Small intestine (tissue), 7 donors: ENCODE measurements at regions not wholly inside any gene's neighbourhood (a gene's known extent, or its start where the extent isn't known, plus 50 kb on each side); places are given as distances from the start of the nearest gene placed in this dataset.
"Not testable (repeated sequence)": the region's sequence is repeated elsewhere in the genome, so short reads cannot be mapped to it uniquely, and the experiment has no call there.

Experiments
- DNase-seq, 2 donors: peaks; one replicate each; pipeline versions ENCODE4 v3.0.0 to v3.0.0-alpha.2; 2013
- FAIRE-seq: peaks from 2 replicates; lab custom pipeline; 2012; peaks lifted over from hg19 to GRCh38; lab: Jason Lieb, UNC
- H3K27ac ChIP-seq, 3 donors: one replicate each; pipeline ENCODE4 v1.5.1; 2013; ENCODE audit warnings: low read length in 2 of 3, mild to moderate bottlenecking in 2 of 3, control low read depth in 1 of 3, inconsistent platforms in 1 of 3, low read depth in 1 of 3, moderate library complexity in 1 of 3
- H3K27me3 ChIP-seq, 3 donors: one replicate each; pipeline ENCODE4 v1.6.1; 2013; ENCODE audit warnings: low read length in 3 of 3, inconsistent platforms in 1 of 3; ENCODE audit not compliant: control insufficient read depth in 3 of 3, insufficient read depth in 3 of 3
- H3K36me3 ChIP-seq, 3 donors: one replicate each; pipeline ENCODE4 v1.6.1; 2013; ENCODE audit warnings: low read length in 3 of 3, inconsistent platforms in 1 of 3, low read depth in 1 of 3, mild to moderate bottlenecking in 1 of 3, moderate library complexity in 1 of 3; ENCODE audit not compliant: control insufficient read depth in 3 of 3, insufficient read depth in 2 of 3
- H3K4me1 ChIP-seq, 3 donors: one replicate each; pipeline ENCODE4 v1.6.1; 2013; ENCODE audit warnings: low read length in 2 of 3, inconsistent platforms in 1 of 3, low read depth in 1 of 3, mild to moderate bottlenecking in 1 of 3, moderate library complexity in 1 of 3; ENCODE audit not compliant: control insufficient read depth in 3 of 3, insufficient read depth in 2 of 3
- H3K4me3 ChIP-seq, 3 donors: one replicate each; pipeline ENCODE4 v1.5.1; 2013; ENCODE audit warnings: low read length in 3 of 3, control low read depth in 1 of 3, inconsistent platforms in 1 of 3, low read depth in 1 of 3, mild to moderate bottlenecking in 1 of 3, moderate library complexity in 1 of 3
- H3K9me3 ChIP-seq, 2 donors: one replicate each; pipeline ENCODE4 v1.6.1; 2013; ENCODE audit warnings: low read depth in 1 of 2, low read length in 1 of 2; ENCODE audit not compliant: control insufficient read depth in 2 of 2, insufficient read depth in 1 of 2
- WGBS, 3 donors: extraction: QIAGEN DNeasy Blood & Tissue Kit; methylation state at CpG; one replicate each; pipeline ENCODE4 v1.1.7; 2013; 5-methylcytosine and 5-hydroxymethylcytosine counted together
- donor health status: healthy with polysubstance abuse.
- donor health status: control.
- donor health status: control.
- donor health status: Bipolar disorder and iron deficiency.
- donor health status: healthy.

DNA sequence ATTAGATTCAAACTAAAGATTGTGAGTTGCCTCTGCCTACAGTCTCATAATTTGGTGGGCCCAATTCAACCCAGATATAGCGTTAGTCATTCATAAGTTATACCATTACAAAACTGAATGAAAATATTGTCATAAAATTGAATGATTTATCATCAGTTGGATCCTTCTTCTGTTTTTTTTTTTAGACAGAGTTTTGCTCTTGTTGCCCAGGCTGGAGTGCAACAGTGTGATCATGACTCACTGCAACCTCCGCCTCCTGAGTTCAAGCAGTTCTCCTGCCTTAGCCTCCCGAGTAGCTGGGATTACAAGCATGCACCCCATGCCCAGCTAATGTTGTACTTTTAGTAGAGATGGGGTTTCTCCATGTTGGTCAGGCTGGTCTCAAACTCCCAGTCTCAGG is 157.2 kb upstream of the PTBP2 start:
- DNase-seq, H3K9me3 ChIP-seq, H3K36me3 ChIP-seq, H3K4me3 ChIP-seq, FAIRE-seq, H3K27ac ChIP-seq, H3K27me3 ChIP-seq, H3K4me1 ChIP-seq: not testable (repeated sequence)
- 75 to 88% (median 87%) methylated on average over 3 of the region's 3 CpGs for WGBS, 3 donors

DNA sequence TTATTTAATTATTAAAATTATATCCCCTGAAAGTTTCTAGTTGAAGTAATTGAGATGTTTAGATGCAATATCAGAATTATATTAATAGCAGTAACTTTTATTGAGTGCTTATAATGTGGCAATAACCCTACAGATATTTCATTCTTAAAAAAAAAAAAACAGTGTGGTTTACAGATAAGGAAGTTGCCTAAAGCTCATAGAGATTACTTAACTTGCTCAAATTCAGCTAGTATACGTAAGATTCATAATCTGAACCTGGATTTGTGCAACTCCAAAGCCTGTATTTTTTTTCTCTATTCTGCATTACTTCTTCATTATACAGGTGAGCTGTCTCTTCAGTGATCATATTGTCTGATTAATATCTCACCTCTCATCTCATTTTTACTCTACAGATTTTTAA is 156.0 kb upstream of the PTBP2 start:
- Histone ChIP-seq H3K4me1 (no peaks in the 10 kb centered on the region), H3K4me3 (no peak overlapping the region), H3K27ac (no peak overlapping the region), H3K9me3 (peaks cover 0 to 1% of the 10 kb centered on the region in 2 donors), H3K36me3 (no peaks in the 10 kb centered on the region), H3K27me3 (no peaks in the 10 kb centered on the region)
- FAIRE-seq (no peak), DNase-seq (no peak)
- 66 to 85% (median 72%) methylated on average over 1 of the region's 1 CpG for WGBS, 3 donors

- Histone ChIP-seq H3K27me3 (no peaks in the 10 kb centered on the region), H3K27ac (no peak overlapping the region), H3K4me1 (no peaks in the 10 kb centered on the region), H3K9me3 (no peaks in the 10 kb centered on the region), H3K36me3 (no peaks in the 10 kb centered on the region), H3K4me3 (no peak overlapping the region)
- no peak for DNase-seq
- 47 to 78% (median 54%) methylated on average over 3 of the region's 3 CpGs for WGBS, 3 donors
- no peak for FAIRE-seq
Observed at GRCh38 chr1:96568639-96569038, 152.9 kb upstream of the PTBP2 start.

GRCh38 chr1:96569288-96569687 is 152.3 kb upstream of the PTBP2 start:
- Histone ChIP-seq H3K27ac (no peak overlapping the region), H3K27me3 (no peaks in the 10 kb centered on the region), H3K36me3 (no peaks in the 10 kb centered on the region), H3K4me3 (no peak overlapping the region), H3K9me3 (no peaks in the 10 kb centered on the region), H3K4me1 (no peaks in the 10 kb centered on the region)
- FAIRE-seq (no peak), DNase-seq (no peak)
- WGBS, 3 donors: 43 to 79% (median 52%) methylated on average over 2 of the region's 2 CpGs

DNA sequence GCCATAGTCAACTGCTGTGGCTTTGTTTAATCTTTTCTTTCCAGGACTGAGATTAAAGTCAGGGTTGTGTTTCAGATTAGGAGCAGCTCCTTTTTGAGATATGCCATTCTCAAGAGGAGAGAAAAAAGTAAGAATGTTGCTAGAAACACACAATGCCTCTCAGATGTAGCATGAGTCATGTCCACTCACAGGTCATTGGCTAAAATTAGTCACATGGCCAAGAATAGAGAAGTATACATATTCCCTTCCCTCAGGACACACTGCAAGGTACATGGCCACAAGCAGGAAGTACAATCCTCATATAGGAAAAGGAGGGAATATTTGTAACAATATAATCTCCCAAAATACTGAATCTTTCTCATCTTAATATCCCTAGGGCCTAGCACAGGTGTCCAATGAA is 141.9 kb upstream of the PTBP2 start:
- Histone ChIP-seq H3K4me1 (no peaks in the 10 kb centered on the region), H3K9me3 (no peaks in the 10 kb centered on the region), H3K27me3 (no peaks in the 10 kb centered on the region), H3K27ac (no peak overlapping the region), H3K4me3 (no peak overlapping the region), H3K36me3 (no peaks in the 10 kb centered on the region)
- no peak for DNase-seq
- FAIRE-seq: no peak

DNA sequence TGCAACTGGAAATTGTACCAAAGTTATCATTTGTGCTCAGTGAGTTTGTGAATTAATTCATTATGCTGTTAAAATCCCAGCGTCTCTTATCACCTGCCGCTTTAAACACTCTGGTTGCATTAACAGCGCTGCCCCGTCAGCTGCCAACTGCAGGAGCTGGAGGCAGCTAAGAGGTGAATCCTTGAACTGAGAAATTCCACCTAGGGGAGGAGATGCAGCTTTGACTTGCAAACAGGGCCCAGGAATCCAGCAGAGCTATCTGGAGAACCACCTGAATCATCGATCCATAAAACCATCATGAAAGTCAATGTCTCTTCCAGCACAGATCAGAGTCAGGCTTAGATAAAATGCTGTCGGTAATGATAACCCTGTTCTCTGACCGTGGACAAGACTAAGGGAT is 140.7 kb upstream of the PTBP2 start:
- Histone ChIP-seq H3K36me3 (no peaks in the 10 kb centered on the region), H3K4me1 (no peaks in the 10 kb centered on the region), H3K4me3 (no peak overlapping the region), H3K27ac (no peak overlapping the region), H3K27me3 (no peaks in the 10 kb centered on the region), H3K9me3 (no peaks in the 10 kb centered on the region)
- DNase-seq: no peak
- no peak for FAIRE-seq
- WGBS, 3 donors: 21 to 55% (median 33%) methylated on average over 7 of the region's 7 CpGs

DNA sequence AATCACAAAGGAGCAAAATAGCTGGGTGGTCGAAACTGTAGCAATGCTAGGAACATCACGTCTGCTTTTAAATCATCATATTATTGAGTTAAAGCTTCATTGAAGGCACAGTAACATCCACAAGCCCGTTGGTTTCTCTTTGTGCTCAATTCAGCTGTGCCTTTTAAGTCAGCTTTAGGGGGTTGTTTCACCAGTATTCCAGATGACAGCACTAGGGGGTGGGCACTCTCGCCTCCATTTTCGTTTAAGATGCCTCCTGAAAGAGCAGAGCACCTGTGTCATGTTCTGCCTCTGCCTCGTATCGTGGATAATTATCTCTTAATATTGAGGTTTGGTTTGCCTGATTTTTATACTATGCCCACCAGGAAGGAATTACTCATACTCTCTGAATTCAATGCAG is 139.8 kb upstream of the PTBP2 start:
- FAIRE-seq: no peak
- DNase-seq: no peak
- no peaks in the 10 kb centered on the region for H3K9me3 ChIP-seq
- H3K36me3 ChIP-seq: no peaks in the 10 kb centered on the region
- 64 to 73% (median 71%) methylated on average over 7 of the region's 7 CpGs for WGBS, 3 donors
- no peak overlapping the region for H3K27ac ChIP-seq
- H3K4me1 ChIP-seq: no peaks in the 10 kb centered on the region
- H3K4me3 ChIP-seq: no peak overlapping the region
- no peaks in the 10 kb centered on the region for H3K27me3 ChIP-seq

DNA sequence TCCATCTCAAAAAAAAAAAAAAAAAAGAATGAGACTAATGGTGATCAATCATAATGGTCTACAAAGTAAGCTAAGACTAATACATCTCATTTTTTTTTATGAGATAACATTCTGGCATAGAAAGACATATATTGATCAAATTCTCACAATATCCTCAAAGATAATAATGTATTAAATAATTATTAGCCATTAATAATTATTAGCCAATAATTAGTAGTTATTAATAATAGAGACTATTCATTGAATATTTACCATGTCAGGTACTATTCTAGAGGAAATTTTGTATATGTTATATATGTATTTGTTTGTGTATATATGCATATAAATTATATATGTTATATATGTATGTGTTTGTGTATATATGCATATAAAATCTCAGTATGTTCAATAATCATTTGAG is 137.7 kb upstream of the PTBP2 start:
- Histone ChIP-seq H3K9me3 (no peaks in the 10 kb centered on the region), H3K4me1 (no peaks in the 10 kb centered on the region), H3K36me3 (no peaks in the 10 kb centered on the region), H3K4me3 (no peak overlapping the region), H3K27ac (no peak overlapping the region), H3K27me3 (no peaks in the 10 kb centered on the region)
- FAIRE-seq: no peak
- no peak for DNase-seq

- Histone ChIP-seq H3K36me3 (no peaks in the 10 kb centered on the region), H3K27ac (no peak overlapping the region), H3K9me3 (no peaks in the 10 kb centered on the region), H3K4me1 (no peaks in the 10 kb centered on the region), H3K4me3 (no peak overlapping the region), H3K27me3 (no peaks in the 10 kb centered on the region)
- DNase-seq (no peak), FAIRE-seq (no peak)
- 60 to 74% (median 69%) methylated on average over 4 of the region's 4 CpGs for WGBS, 3 donors
Observed at GRCh38 chr1:96587222-96587621, 134.4 kb upstream of the PTBP2 start.
